K562 (cell line): ENCODE measurements at regions not wholly inside any gene's neighbourhood (a gene's known extent, or its start where the extent isn't known, plus 50 kb on each side); places are given as distances from the start of the nearest gene placed in this dataset.

Experiments
- CBX1 ChIP-seq: sonication (generic); IDR thresholded peaks from 2 replicates; pipeline ENCODE4 v1.6.1; 2016; ENCODE audit warnings: antibody characterized with exemption, low read depth, mild to moderate bottlenecking
- POLR2G ChIP-seq: fragments of 200-400 bp; formaldehyde crosslinking; IDR thresholded peaks from 2 replicates; pipeline ENCODE4 v1.6.1; 2017; ENCODE audit warnings: low read depth, mild to moderate bottlenecking, antibody characterized with exemption, low read length, moderate library complexity
- ZSCAN29 ChIP-seq: fragments of 450-650 bp; IDR thresholded peaks from 2 replicates; pipeline ENCODE4 v1.6.1; 2017
- TF ChIP-seq, protein P1 (sequence below): sonication (generic); formaldehyde crosslinking; IDR thresholded peaks from 2 replicates; pipeline ENCODE4 v1.8.0; 2023; ENCODE audit warnings: mild to moderate bottlenecking, missing genetic modification reagents

DNA sequence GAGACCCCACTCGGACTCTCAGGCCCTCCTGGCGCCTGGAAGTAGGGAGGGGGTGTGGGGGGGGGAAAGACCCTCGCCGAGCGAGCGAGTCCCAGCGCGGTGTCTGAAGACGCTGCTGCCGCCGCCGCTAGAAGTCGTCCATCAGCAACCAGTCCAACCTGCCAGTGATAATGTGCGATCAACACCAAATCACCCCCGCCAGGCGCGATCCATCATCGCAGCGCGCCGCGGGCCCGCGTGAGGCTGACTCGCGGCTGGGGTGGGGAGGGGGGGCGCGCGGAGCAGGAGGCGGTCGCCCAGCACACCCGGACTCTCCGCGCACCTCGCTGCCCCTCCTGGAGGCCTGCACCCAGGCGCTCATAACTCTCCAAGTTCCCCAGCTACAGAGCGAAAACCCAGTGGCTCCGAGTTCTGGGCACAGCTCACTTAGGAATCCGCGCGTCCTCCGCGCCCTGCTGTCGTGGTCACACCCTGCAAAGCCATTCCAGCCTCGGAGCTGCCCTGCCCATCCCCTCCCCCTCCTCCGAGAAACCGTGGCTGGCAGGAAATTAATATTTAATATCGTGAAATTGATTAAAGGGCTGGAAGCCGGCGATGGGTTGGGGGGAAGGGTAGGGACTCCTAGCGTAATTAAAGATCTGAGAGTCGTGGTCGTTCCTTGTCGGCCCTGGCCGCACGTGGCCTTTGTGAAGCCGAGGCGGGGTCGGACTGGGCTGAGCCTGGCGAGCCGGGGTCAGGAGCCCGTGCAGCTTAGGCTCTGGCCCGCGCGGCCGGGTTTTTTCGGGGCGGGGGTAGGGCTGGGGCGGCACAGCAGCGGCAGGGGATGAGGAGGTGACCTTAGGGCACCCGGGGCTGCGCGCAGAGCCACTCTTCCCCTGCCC, 58.1 kb upstream of the BCOR start (continued):
- TF ChIP-seq POLR2G (peak; percentile 75), ZSCAN29 (no peak), CBX1 (0 out of 2 replicates have a peak, but pooled peaks have one; percentile 2)
- TF ChIP-seq, protein P1, sequence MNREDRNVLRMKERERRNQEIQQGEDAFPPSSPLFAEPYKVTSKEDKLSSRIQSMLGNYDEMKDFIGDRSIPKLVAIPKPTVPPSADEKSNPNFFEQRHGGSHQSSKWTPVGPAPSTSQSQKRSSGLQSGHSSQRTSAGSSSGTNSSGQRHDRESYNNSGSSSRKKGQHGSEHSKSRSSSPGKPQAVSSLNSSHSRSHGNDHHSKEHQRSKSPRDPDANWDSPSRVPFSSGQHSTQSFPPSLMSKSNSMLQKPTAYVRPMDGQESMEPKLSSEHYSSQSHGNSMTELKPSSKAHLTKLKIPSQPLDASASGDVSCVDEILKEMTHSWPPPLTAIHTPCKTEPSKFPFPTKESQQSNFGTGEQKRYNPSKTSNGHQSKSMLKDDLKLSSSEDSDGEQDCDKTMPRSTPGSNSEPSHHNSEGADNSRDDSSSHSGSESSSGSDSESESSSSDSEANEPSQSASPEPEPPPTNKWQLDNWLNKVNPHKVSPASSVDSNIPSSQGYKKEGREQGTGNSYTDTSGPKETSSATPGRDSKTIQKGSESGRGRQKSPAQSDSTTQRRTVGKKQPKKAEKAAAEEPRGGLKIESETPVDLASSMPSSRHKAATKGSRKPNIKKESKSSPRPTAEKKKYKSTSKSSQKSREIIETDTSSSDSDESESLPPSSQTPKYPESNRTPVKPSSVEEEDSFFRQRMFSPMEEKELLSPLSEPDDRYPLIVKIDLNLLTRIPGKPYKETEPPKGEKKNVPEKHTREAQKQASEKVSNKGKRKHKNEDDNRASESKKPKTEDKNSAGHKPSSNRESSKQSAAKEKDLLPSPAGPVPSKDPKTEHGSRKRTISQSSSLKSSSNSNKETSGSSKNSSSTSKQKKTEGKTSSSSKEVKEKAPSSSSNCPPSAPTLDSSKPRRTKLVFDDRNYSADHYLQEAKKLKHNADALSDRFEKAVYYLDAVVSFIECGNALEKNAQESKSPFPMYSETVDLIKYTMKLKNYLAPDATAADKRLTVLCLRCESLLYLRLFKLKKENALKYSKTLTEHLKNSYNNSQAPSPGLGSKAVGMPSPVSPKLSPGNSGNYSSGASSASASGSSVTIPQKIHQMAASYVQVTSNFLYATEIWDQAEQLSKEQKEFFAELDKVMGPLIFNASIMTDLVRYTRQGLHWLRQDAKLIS (CRISPR knock-in tag): peak; percentile 51; the same call in 1 of the 2 replicates
